HepG2 (cell line): ENCODE measurements at regions not wholly inside any gene's neighbourhood (a gene's known extent, or its start where the extent isn't known, plus 50 kb on each side); places are given as distances from the start of the nearest gene placed in this dataset.

Experiments
- ATAC-seq: fragments of 200-7000 bp; cut with Tn5 transposase; 3 replicates; pipeline ENCODE4 v1.9.1; 2020; ENCODE audit warnings: mild to moderate bottlenecking, moderate library complexity
- BruUV-seq: library from RNA; stranded (reverse); fragments of 400-500 nt; replicated peaks from 2 replicates; lab custom pipeline; 2021; lab: Mats Ljungman, UMichigan
- CTCF ChIA-PET: fragments of 300-600 bp; formaldehyde crosslinking; extraction: SDS; loops from one replicate; lab custom pipeline; 2021; ENCODE audit warnings: low total read pairs, inconsistent platforms, low intra/inter-chr PET ratio; lab: Yijun Ruan, JAX
- POLR2A ChIA-PET: fragments of 350-600 bp; sonication (Branson Sonifier 250); formaldehyde crosslinking; loops from one replicate; lab custom pipeline; 2020; ENCODE audit warnings: antibody characterized with exemption, inconsistent platforms; lab: Yijun Ruan, JAX
- DNase-seq: peaks from one replicate; pipeline ENCODE4 v3.0.0-alpha.2; 2015; ENCODE audit warnings: low spot score
- FAIRE-seq: peaks from 3 replicates; lab custom pipeline; 2011; peaks lifted over from hg19 to GRCh38; lab: Jason Lieb, UNC
- H2AFZ ChIP-seq: one replicate; pipeline ENCODE4 v1.6.1; 2011; ENCODE audit warnings: low read length, inconsistent platforms
- H3K27ac ChIP-seq: fragments of 300-600 bp; 3 replicates; pipeline ENCODE4 v1.8.0; 2011; ENCODE audit warnings: mixed run types, mild to moderate bottlenecking, mixed read lengths, low read length, inconsistent platforms; ENCODE audit not compliant: insufficient read depth; ENCODE audit errors: extremely low read length
- H3K27me3 ChIP-seq, 2 experiments: fragments of 200-600 bp in 1 of 2; 2 replicates in 1 of 2; 3 replicates in 1 of 2; pipeline versions ENCODE4 v1.6.0 to v1.8.0; 2011; ENCODE audit warnings: low read length in 2 of 2, mild to moderate bottlenecking in 2 of 2, moderate library complexity in 2 of 2, inconsistent platforms in 1 of 2; ENCODE audit not compliant: insufficient read depth in 2 of 2, control insufficient read depth in 1 of 2
- H3K36me3 ChIP-seq, 2 experiments: fragments of 200-600 bp in 1 of 2; replicated peaks in 1 of 2; 2 replicates in 1 of 2; 3 replicates in 1 of 2; pipeline versions ENCODE4 v1.5.1 to v1.8.0; 2011; ENCODE audit warnings: low read length in 2 of 2, inconsistent platforms in 1 of 2; ENCODE audit not compliant: insufficient read depth in 2 of 2, control insufficient read depth in 1 of 2
- H3K4me1 ChIP-seq: 2 replicates; pipeline ENCODE4 v1.5.1; 2012; ENCODE audit warnings: low read length, inconsistent platforms; ENCODE audit not compliant: insufficient read depth
- H3K4me2 ChIP-seq: 2 replicates; pipeline ENCODE4 v1.6.0; 2011; ENCODE audit warnings: low read depth, low read length, inconsistent platforms
- H3K4me3 ChIP-seq, 3 experiments: fragments of 200-600 bp in 1 of 3; sonication (generic), shearing (Covaris generic) in 1 of 3; replicated peaks in 1 of 3; 2 replicates each; pipeline ENCODE4 v1.5.1; 2011 to 2016; ENCODE audit warnings: low read length in 3 of 3, inconsistent platforms in 2 of 3, low read depth in 2 of 3, mild to moderate bottlenecking in 2 of 3, control low read depth in 1 of 3, mixed read lengths in 1 of 3; ENCODE audit not compliant: insufficient read depth in 1 of 3
- H3K79me2 ChIP-seq: one replicate; pipeline ENCODE4 v1.6.1; 2011; ENCODE audit warnings: low read length, inconsistent platforms; ENCODE audit not compliant: insufficient read depth
- H3K9ac ChIP-seq: 2 replicates; pipeline ENCODE4 v1.6.0; 2011; ENCODE audit warnings: mild to moderate bottlenecking, low read depth, low read length, inconsistent platforms; ENCODE audit not compliant: insufficient read depth
- H3K9me3 ChIP-seq: 2 replicates; pipeline ENCODE4 v1.5.1; 2012; ENCODE audit warnings: mild to moderate bottlenecking, low read length
- H4K20me1 ChIP-seq: 2 replicates; pipeline ENCODE4 v1.6.0; 2011; ENCODE audit warnings: inconsistent platforms, mild to moderate bottlenecking, low read length, moderate library complexity; ENCODE audit not compliant: insufficient read depth
- HOXA7 ChIP-seq: sonication (generic); formaldehyde crosslinking; IDR thresholded peaks from 2 replicates; pipeline ENCODE4 v1.8.1; 2022; ENCODE audit warnings: mild to moderate bottlenecking, missing genetic modification reagents, moderate library complexity
- XRCC5 ChIP-seq: fragments of 200-400 bp; formaldehyde crosslinking; optimal IDR thresholded peaks from 2 replicates; pipeline ENCODE3; 2017; ENCODE audit warnings: mild to moderate bottlenecking, low read length
- ZNF280B ChIP-seq: sonication (generic); formaldehyde crosslinking; IDR thresholded peaks from 2 replicates; pipeline ENCODE4 v1.5.0; 2020; ENCODE audit warnings: missing genetic modification reagents, mild to moderate bottlenecking, borderline replicate concordance
- ZNF468 ChIP-seq: sonication (generic); formaldehyde crosslinking; IDR thresholded peaks from 2 replicates; pipeline ENCODE4 v1.8.0; 2022; ENCODE audit warnings: mild to moderate bottlenecking, moderate library complexity, missing genetic modification reagents
- WGBS: methylation state at CpG from one replicate; pipeline ENCODE4 v1.1.6; 2017; ENCODE audit warnings: low lambda C conversion rate; 5-methylcytosine and 5-hydroxymethylcytosine counted together
- in situ Hi-C: cut with HindIII; loops from 2 replicates; pipeline ENCODE4 v1.10.0; 2017; ENCODE audit warnings: low pct_unique_long_range_greater_than_20kb; ENCODE audit not compliant: extremely low pct_ligation_motif_present
- intact Hi-C: fragments of 100-400 bp; cut with micrococcal nuclease; formaldehyde crosslinking; loops from one replicate; pipeline ENCODE4 v1.10.0; 2022; ENCODE audit not compliant: unreplicated experiment

GRCh38 chr22:44439356-44440223 is 58.4 kb downstream of the RTL6 start:
- no peak for DNase-seq
- BruUV-seq, result no TSS peak
- H3K9ac ChIP-seq, result no peak overlapping the region

More at GRCh38 chr22:44439356-44440223, 58.4 kb downstream of the RTL6 start:
- Histone ChIP-seq H2AFZ (no peak overlapping the region), H3K36me3 (no peaks in the 10 kb centered on the region), H3K79me2 (no peaks in the 10 kb centered on the region), H3K4me1 (no peaks in the 10 kb centered on the region), H3K9me3 (no peaks in the 10 kb centered on the region), H3K4me3 (no peak overlapping the region), H4K20me1 (no peaks in the 10 kb centered on the region), H3K4me2 (no peak overlapping the region), H3K27ac (no peak overlapping the region), H3K27me3 (peaks cover 8 to 55% of the 10 kb centered on the region in 2 experiments; a peak in 4 of 5 replicates)
- WGBS, result 20% methylated on average over 19 of the region's 21 CpGs
- in situ Hi-C loops (no loop called here), intact Hi-C loops (no loop called here)
- ChIA-PET CTCF (no interaction called here), POLR2A (no interaction called here)
- no peak for FAIRE-seq
- no peak for ATAC-seq
- no peak for TF ChIP-seq ZNF468 (CRISPR knock-in tag)
- TF ChIP-seq XRCC5, result no peak
- TF ChIP-seq HOXA7 (CRISPR knock-in tag), result no peak
- TF ChIP-seq ZNF280B (CRISPR knock-in tag), result no peak
